ENCODE measurements at regions not wholly inside any gene's neighbourhood (a gene's known extent, or its start where the extent isn't known, plus 50 kb on each side); places are given as distances from the start of the nearest gene placed in this dataset.

DNA sequence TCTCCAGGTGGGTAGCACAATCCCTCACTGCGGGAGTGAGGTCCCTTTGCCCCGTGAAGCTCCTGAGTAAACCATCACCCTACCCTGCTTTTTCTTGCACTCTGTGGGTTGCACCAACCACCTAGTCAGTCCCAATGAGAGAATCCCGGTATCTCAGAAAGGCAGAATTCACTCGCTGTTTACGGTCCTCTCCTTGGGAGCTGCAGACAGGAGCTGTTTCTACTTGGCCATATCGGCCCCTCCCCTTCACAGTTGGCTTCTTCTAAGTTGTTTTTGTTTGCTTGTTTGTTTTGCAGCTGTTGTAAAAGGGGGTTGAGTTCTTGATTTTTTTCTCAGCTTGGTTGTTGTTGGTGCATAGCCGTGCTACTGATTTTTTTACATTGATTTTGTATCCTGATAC lies 237.0 kb upstream of the RASA1 start:
- TF ChIP-seq ZBTB7A (IDR thresholded peaks at IDR 0.05; ENCODE audit: low read depth) (no peak), FOXM1 (IDR thresholded peaks at IDR 0.05; ENCODE audit: borderline replicate concordance, low read depth) (no peak), TAF1 (IDR thresholded peaks at IDR 0.05; ENCODE audit: low read depth) (no peak), CREB1 (IDR thresholded peaks at IDR 0.05; ENCODE audit: low read depth) (no peak), YY1 (IDR thresholded peaks at IDR 0.05; ENCODE audit: low read depth) (no peak), EP300 (IDR thresholded peaks at IDR 0.05; ENCODE audit: borderline replicate concordance) (no peak), CEBPB (IDR thresholded peaks at IDR 0.05) (no peak), RAD21 (IDR thresholded peaks at IDR 0.05; ENCODE audit: low read depth) (no peak)
- TF ChIP-seq, protein P1, sequence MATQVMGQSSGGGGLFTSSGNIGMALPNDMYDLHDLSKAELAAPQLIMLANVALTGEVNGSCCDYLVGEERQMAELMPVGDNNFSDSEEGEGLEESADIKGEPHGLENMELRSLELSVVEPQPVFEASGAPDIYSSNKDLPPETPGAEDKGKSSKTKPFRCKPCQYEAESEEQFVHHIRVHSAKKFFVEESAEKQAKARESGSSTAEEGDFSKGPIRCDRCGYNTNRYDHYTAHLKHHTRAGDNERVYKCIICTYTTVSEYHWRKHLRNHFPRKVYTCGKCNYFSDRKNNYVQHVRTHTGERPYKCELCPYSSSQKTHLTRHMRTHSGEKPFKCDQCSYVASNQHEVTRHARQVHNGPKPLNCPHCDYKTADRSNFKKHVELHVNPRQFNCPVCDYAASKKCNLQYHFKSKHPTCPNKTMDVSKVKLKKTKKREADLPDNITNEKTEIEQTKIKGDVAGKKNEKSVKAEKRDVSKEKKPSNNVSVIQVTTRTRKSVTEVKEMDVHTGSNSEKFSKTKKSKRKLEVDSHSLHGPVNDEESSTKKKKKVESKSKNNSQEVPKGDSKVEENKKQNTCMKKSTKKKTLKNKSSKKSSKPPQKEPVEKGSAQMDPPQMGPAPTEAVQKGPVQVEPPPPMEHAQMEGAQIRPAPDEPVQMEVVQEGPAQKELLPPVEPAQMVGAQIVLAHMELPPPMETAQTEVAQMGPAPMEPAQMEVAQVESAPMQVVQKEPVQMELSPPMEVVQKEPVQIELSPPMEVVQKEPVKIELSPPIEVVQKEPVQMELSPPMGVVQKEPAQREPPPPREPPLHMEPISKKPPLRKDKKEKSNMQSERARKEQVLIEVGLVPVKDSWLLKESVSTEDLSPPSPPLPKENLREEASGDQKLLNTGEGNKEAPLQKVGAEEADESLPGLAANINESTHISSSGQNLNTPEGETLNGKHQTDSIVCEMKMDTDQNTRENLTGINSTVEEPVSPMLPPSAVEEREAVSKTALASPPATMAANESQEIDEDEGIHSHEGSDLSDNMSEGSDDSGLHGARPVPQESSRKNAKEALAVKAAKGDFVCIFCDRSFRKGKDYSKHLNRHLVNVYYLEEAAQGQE (IDR thresholded peaks at IDR 0.05; ENCODE audit: low read depth) = no peak
- TF ChIP-seq, protein P2, sequence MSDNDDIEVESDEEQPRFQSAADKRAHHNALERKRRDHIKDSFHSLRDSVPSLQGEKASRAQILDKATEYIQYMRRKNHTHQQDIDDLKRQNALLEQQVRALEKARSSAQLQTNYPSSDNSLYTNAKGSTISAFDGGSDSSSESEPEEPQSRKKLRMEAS (IDR thresholded peaks at IDR 0.05) = no peak
